GM10266 (cell line): ENCODE measurements at regions not wholly inside any gene's neighbourhood (a gene's known extent, or its start where the extent isn't known, plus 50 kb on each side); places are given as distances from the start of the nearest gene placed in this dataset.

Source experiments
- DNase-seq: peaks from one replicate; pipeline ENCODE4 v3.0.0; 2012; ENCODE audit errors: extremely low spot score
- TF ChIP-seq, protein P1 (sequence below): IDR thresholded peaks from 2 replicates; pipeline ENCODE4 v1.5.1; 2012; ENCODE audit warnings: mild to moderate bottlenecking, low read depth; ENCODE audit not compliant: control insufficient read depth, insufficient read depth; ENCODE audit errors: missing control alignments

DNA sequence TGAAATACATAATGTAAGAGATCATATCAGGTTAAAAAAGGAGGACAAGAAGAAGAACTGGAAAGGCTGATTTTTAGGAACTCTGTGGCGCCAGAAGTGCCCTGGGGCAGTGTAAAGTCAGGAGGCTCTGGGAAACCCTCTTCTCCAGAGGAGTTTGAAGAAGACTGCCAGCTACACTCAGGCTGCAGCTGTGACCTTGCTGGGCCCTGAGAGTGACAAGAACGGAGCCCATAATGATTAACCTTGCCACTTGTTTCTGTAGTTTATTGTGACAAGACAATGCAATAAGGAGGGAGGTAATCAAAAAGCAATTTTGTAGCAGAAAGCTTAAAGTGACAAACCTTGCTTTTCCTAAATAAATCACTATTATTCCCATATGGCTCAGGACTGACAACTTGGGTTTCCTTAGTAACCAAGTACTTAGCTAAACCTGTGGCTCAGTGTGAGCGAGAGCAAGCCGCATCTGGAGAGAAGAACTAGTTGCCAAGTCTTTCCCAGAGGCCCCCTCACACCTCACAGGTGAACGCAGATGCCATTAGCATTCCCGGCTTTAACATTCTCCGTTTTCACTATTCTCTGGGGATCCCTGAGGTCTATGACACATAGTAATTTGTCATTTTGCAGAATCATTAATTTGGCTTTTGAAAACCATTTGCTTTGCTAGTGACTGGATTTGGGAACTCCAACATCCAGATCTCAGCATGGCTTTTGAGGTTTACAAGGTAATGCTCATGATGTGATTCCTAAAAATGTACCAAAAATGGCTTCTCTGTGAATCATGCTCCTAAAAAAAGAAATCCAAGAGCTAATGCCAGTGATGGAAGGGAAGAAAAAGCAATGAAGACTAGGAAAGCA lies 115.9 kb downstream of the OMA1 start:
- TF ChIP-seq, protein P1, sequence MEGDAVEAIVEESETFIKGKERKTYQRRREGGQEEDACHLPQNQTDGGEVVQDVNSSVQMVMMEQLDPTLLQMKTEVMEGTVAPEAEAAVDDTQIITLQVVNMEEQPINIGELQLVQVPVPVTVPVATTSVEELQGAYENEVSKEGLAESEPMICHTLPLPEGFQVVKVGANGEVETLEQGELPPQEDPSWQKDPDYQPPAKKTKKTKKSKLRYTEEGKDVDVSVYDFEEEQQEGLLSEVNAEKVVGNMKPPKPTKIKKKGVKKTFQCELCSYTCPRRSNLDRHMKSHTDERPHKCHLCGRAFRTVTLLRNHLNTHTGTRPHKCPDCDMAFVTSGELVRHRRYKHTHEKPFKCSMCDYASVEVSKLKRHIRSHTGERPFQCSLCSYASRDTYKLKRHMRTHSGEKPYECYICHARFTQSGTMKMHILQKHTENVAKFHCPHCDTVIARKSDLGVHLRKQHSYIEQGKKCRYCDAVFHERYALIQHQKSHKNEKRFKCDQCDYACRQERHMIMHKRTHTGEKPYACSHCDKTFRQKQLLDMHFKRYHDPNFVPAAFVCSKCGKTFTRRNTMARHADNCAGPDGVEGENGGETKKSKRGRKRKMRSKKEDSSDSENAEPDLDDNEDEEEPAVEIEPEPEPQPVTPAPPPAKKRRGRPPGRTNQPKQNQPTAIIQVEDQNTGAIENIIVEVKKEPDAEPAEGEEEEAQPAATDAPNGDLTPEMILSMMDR, result no peak
- no peak for DNase-seq

DNA sequence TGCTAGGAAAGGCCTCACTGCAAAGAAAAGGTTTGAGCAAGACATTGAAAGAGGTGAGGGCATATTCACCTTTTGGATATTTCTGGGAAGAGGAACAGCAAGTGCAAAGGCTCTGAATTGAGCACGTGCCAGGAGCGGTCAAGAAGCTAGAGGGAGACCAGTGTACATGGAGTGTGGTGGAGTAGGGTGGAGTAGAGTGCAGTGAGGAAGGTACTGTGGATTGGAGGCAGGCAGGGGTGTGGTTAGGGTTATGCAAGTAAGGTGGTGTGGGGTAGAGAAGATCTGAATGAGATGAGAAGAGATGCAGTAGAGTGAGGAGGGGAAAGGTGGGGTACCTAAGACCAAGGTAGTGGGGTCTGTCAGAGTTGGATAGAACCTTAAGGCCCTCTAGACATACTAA lies 119.6 kb downstream of the OMA1 start:
- TF ChIP-seq, protein P1, result no peak
- DNase-seq, result no peak

DNA sequence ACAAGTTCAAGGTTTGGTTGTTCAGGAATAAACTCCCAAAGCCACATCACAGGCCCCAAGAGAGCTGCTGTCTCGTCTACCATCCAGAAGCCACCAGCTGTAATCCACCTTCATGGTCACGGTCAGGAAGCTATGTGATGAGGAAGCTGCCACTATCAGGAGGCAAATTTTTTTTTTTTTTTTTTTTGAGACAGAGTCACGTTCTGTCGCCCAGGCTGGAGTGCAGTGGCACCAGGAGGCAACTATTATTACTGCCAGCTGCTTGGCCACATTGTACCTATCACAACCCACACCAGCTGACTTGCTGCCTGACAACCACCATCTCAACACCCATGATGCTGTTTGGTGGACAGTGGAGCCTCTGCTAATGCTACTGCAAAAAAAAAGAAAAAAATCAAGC lies 124.1 kb downstream of the OMA1 start:
- TF ChIP-seq, protein P1, result no peak
- DNase-seq, result no peak

DNA sequence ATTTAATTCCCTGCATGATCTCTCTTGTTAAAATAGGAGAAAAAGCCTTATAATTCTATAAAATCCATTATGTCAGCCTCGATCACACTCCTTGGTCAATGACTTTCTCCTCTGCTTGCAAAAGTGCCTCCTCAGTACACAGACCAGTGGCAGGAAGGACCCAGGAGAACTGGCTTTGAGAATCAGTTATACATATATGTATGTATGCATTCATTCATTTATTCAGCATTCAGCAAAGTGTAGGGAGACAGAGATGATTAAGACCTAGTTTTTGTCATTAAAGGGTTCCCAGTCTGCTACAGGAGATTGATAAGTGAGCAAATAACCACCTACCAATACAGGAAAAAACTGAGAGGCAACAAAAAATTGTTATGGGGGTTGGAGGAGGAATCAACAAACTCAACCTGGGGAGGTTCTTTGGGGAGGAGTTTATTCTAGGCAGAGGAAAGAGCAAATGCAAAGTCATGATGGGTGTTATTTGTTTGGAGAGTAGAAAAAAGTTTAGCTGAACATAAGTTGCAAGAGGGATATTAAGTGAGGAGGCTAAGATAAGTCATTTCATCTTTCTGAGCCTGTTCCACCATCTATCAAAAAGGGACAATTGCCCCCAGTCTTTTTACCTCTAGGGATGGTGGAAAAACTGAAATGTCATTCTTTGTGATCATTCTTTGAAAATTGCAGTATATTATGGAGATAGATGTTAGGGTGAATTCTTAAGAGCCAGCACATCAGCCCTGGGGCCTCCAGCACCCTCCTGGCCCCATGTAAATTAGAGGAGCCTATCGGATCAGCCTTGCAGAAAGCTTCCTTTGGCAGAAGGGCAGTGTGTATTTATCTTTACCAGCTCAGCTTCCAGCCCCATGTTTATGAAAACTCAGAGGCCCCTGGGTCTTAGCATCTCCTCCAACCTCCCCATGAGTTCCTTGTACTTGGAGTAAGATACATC lies 128.0 kb downstream of the OMA1 start:
- TF ChIP-seq, protein P1, result no peak
- no peak for DNase-seq

DNA sequence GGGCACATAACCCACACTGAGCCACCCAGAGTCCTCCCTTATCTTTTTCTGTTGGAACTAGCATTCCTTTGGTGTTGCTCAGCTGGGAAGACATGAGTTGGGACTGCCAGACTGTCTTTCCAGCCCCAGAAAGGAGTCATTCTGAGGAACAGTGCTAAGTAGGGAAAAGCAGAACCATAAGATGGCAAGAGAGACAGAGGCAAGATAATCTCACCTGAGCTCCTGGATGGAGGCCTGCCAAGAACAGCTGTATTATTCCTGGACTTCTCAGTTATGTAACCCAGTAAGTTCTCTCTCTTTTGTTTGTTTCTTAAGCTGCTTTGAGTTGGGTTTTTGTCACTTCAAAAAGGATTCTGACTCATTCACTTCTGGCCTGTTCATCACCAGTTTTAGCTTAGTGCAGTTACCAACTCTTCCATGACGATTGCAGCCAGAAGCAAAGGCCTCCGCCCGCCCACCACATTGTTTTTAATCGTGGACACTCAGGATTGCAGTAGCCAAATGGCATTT lies 134.4 kb downstream of the OMA1 start:
- TF ChIP-seq, protein P1, result no peak
- DNase-seq, result no peak

DNA sequence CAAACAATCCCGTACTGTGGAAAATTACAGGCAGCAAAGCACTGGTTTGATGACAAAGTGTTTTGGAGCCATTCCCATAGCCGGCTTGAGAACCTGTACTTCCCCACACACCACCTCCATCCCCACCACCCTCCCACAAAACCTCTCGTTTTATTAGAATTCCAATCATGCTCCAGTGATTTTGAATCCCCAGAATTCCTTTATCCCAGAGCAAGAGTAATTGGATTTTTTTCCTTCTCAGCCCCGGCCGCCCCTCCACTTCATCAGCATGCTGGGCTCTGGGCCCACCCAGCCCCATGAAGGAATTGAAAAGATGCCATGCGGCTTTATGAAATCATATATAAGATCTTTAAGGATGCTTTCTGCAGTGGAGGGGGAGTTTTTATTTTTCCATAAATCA lies 136.6 kb downstream of the OMA1 start:
- TF ChIP-seq, protein P1, result no peak
- DNase-seq, result no peak
